IMR-90 (cell line): ENCODE measurements at regions not wholly inside any gene's neighbourhood (a gene's known extent, or its start where the extent isn't known, plus 50 kb on each side); places are given as distances from the start of the nearest gene placed in this dataset.

Source experiments
- ATAC-seq: fragments of 200-7000 bp; cut with Tn5 transposase; 2 replicates; pipeline ENCODE4 v1.9.1; 2020; ENCODE audit warnings: low read depth, mild to moderate bottlenecking, moderate library complexity
- BruUV-seq: library from RNA; stranded (reverse); fragments of 400-500 nt; replicated peaks from 2 replicates; lab custom pipeline; 2021; lab: Mats Ljungman, UMichigan
- CTCF ChIA-PET: fragments of 300-600 bp; formaldehyde crosslinking; extraction: SDS; loops from one replicate; lab custom pipeline; 2021; ENCODE audit warnings: antibody characterized with exemption; lab: Yijun Ruan, JAX
- POLR2A ChIA-PET: fragments of 300-600 bp; sonication (Branson Sonifier 250); formaldehyde crosslinking; loops from one replicate; lab custom pipeline; 2022; ENCODE audit warnings: antibody characterized with exemption; ENCODE audit not compliant: unreplicated experiment; lab: Charles Lee
- DNase-seq: peaks from one replicate; pipeline ENCODE4 v3.0.0; 2013
- H2AFZ ChIP-seq: replicated peaks from 2 replicates; pipeline ENCODE3; 2013; ENCODE audit warnings: low read length, mild to moderate bottlenecking; ENCODE audit not compliant: poor library complexity
- H2AK5ac ChIP-seq: 2 replicates; pipeline ENCODE4 v1.6.1; 2013; ENCODE audit warnings: low read depth, low read length, inconsistent platforms
- H2AK9ac ChIP-seq: replicated peaks from 2 replicates; pipeline ENCODE3; 2013; ENCODE audit warnings: mild to moderate bottlenecking, low read depth, low read length, moderate library complexity; ENCODE audit not compliant: poor library complexity
- H2BK120ac ChIP-seq: 2 replicates; pipeline ENCODE4 v1.6.1; 2013; ENCODE audit warnings: low read depth, low read length, inconsistent platforms
- H2BK15ac ChIP-seq: 3 replicates; pipeline ENCODE4 v1.6.1; 2013; ENCODE audit warnings: low read depth, low read length, inconsistent platforms
- H2BK20ac ChIP-seq: 2 replicates; pipeline ENCODE4 v1.6.1; 2013; ENCODE audit warnings: low read depth, mild to moderate bottlenecking, inconsistent platforms, low read length, moderate library complexity
- H2BK5ac ChIP-seq: 2 replicates; pipeline ENCODE4 v1.6.1; 2013; ENCODE audit warnings: mild to moderate bottlenecking, low read depth, low read length, inconsistent platforms; ENCODE audit not compliant: poor library complexity, severe bottlenecking
- H3K14ac ChIP-seq: replicated peaks from 2 replicates; pipeline ENCODE4 v1.6.1; 2013; ENCODE audit warnings: low read depth, low read length, inconsistent platforms
- H3K18ac ChIP-seq: 2 replicates; pipeline ENCODE4 v1.6.1; 2013; ENCODE audit warnings: low read depth, low read length, control low read depth
- H3K23ac ChIP-seq: 2 replicates; pipeline ENCODE4 v1.6.1; 2013; ENCODE audit warnings: low read depth, low read length, inconsistent platforms
- H3K27ac ChIP-seq: 2 replicates; pipeline ENCODE4 v1.5.1; 2013; ENCODE audit warnings: mild to moderate bottlenecking, control low read depth, low read length; ENCODE audit not compliant: insufficient read depth
- H3K27me3 ChIP-seq: 2 replicates; pipeline ENCODE4 v1.6.1; 2013; ENCODE audit warnings: low read length; ENCODE audit not compliant: control insufficient read depth, insufficient read depth
- H3K36me3 ChIP-seq: 2 replicates; pipeline ENCODE4 v1.6.1; 2013; ENCODE audit warnings: low read length, mixed read lengths; ENCODE audit not compliant: control insufficient read depth, insufficient read depth
- H3K4ac ChIP-seq: 2 replicates; pipeline ENCODE4 v1.6.1; 2013; ENCODE audit warnings: low read depth, low read length, inconsistent platforms
- H3K4me1 ChIP-seq: 2 replicates; pipeline ENCODE4 v1.6.1; 2013; ENCODE audit warnings: low read length, mixed read lengths; ENCODE audit not compliant: control insufficient read depth, insufficient read depth
- H3K4me2 ChIP-seq: 2 replicates; pipeline ENCODE4 v1.6.1; 2013; ENCODE audit warnings: low read depth, mild to moderate bottlenecking, control low read depth, low read length, moderate library complexity
- H3K4me3 ChIP-seq: 2 replicates; pipeline ENCODE4 v1.5.1; 2013; ENCODE audit warnings: low read depth, mild to moderate bottlenecking, control low read depth, low read length, moderate library complexity; ENCODE audit not compliant: insufficient read depth
- H3K56ac ChIP-seq: 2 replicates; pipeline ENCODE4 v1.6.1; 2013; ENCODE audit warnings: low read length, inconsistent platforms; ENCODE audit not compliant: insufficient read depth; ENCODE audit errors: extremely low read depth
- H3K79me1 ChIP-seq, 2 experiments: 2 replicates each; pipeline ENCODE4 v1.6.1; 2013; ENCODE audit warnings: low read length in 2 of 2, inconsistent platforms in 1 of 2, low read depth in 1 of 2
- H3K9ac ChIP-seq: 2 replicates; pipeline ENCODE4 v1.6.1; 2013; ENCODE audit warnings: low read depth, low read length, control low read depth
- H3K9me1 ChIP-seq: 2 replicates; pipeline ENCODE4 v1.6.1; 2013; ENCODE audit warnings: low read length, inconsistent platforms; ENCODE audit not compliant: insufficient read depth
- H3K9me3 ChIP-seq: 2 replicates; pipeline ENCODE4 v1.6.1; 2013; ENCODE audit warnings: low read length; ENCODE audit not compliant: control insufficient read depth, insufficient read depth
- H4K20me1 ChIP-seq: 2 replicates; pipeline ENCODE4 v1.6.1; 2013; ENCODE audit warnings: low read length, inconsistent platforms; ENCODE audit not compliant: insufficient read depth
- H4K5ac ChIP-seq: 2 replicates; pipeline ENCODE4 v1.6.1; 2013; ENCODE audit warnings: mild to moderate bottlenecking, low read depth, low read length, control low read depth
- H4K8ac ChIP-seq, 2 experiments: 2 replicates each; pipeline ENCODE4 v1.6.1; 2013; ENCODE audit warnings: low read depth in 2 of 2, low read length in 2 of 2, control low read depth in 1 of 2, inconsistent platforms in 1 of 2
- H4K91ac ChIP-seq: 2 replicates; pipeline ENCODE4 v1.6.1; 2013; ENCODE audit warnings: low read depth, low read length, inconsistent platforms; ENCODE audit not compliant: insufficient read depth
- BHLHE40 ChIP-seq: fragments of 150-350 bp; IDR thresholded peaks from 2 replicates; pipeline ENCODE4 v1.6.1; 2016; ENCODE audit warnings: mild to moderate bottlenecking, low read depth, low read length
- CEBPB ChIP-seq: IDR thresholded peaks from 2 replicates; pipeline ENCODE4 v1.6.1; 2012; ENCODE audit warnings: low read depth, low read length, improper control_type of control experiment
- CTCF ChIP-seq: conservative IDR thresholded peaks from 2 replicates; pipeline ENCODE4 v1.5.1; 2012; ENCODE audit warnings: mild to moderate bottlenecking, low read depth, low read length, improper control_type of control experiment
- FOS ChIP-seq: fragments of 150-350 bp; IDR thresholded peaks from 2 replicates; pipeline ENCODE4 v1.6.1; 2016; ENCODE audit warnings: low read depth, low read length
- MAFK ChIP-seq: IDR thresholded peaks from 2 replicates; pipeline ENCODE4 v1.6.1; 2012; ENCODE audit warnings: low read depth, low read length, improper control_type of control experiment
- MXI1 ChIP-seq: IDR thresholded peaks from 2 replicates; pipeline ENCODE4 v1.6.1; 2012; ENCODE audit warnings: low read depth, mild to moderate bottlenecking, low read length, moderate library complexity, borderline replicate concordance
- NFE2L2 ChIP-seq: fragments of 150-350 bp; IDR thresholded peaks from 2 replicates; pipeline ENCODE4 v1.6.1; 2016; ENCODE audit warnings: low read depth, mild to moderate bottlenecking, low read length
- POLR2A ChIP-seq: IDR thresholded peaks from 2 replicates; pipeline ENCODE4 v1.6.1; 2012; ENCODE audit warnings: mild to moderate bottlenecking, low read depth, low read length
- RCOR1 ChIP-seq: IDR thresholded peaks from 2 replicates; pipeline ENCODE4 v1.6.1; 2012; ENCODE audit warnings: mild to moderate bottlenecking, low read length, improper control_type of control experiment; ENCODE audit not compliant: insufficient replicate concordance
- RFX5 ChIP-seq: IDR thresholded peaks from 2 replicates; pipeline ENCODE4 v1.8.0; 2012; ENCODE audit warnings: low read depth, mild to moderate bottlenecking, low read length, moderate library complexity
- WGBS, 2 experiments: methylation state at CpG; one replicate each; pipeline versions ENCODE4 v1.1.5 to v1.1.7; 2013; ENCODE audit warnings: missing lambda C conversion rate in 2 of 2; ENCODE audit not compliant: insufficient read length in 1 of 2; ENCODE audit errors: extremely low coverage in 2 of 2; 5-methylcytosine and 5-hydroxymethylcytosine counted together
- dilution Hi-C: fragments of 300-500 bp; cut with HindIII; formaldehyde crosslinking; loops from one replicate; pipeline ENCODE4 v1.14.3; 2018; ENCODE audit warnings: low sequenced_read_pairs; ENCODE audit not compliant: unreplicated experiment
- in situ Hi-C: fragments of 300-500 bp; cut with MboI; formaldehyde crosslinking; loops from 3 replicates; pipeline ENCODE4 v1.14.3; 2019; ENCODE audit warnings: low sequenced_read_pairs, inconsistent platforms, mixed read lengths
- intact Hi-C: fragments of 100-400 bp; cut with micrococcal nuclease; formaldehyde crosslinking; loops from 2 replicates; pipeline ENCODE4 v1.10.0; 2022

GRCh38 chr9:106623558-106623957 is 239.4 kb upstream of the ZNF462 start:
- intact Hi-C loops (no loop called here), in situ Hi-C loops (no loop called here), dilution Hi-C loops (no loop called here)
- no peaks in the 10 kb centered on the region for H3K4me1 ChIP-seq
- no peak overlapping the region for H3K14ac ChIP-seq
- H3K79me1 ChIP-seq: no peaks in the 10 kb centered on the region
- H3K18ac ChIP-seq: no peak overlapping the region
- H3K9me1 ChIP-seq: no peaks in the 10 kb centered on the region
- no peak overlapping the region for H2BK5ac ChIP-seq
- POLR2A ChIA-PET: no interaction called here
- no peak overlapping the region for H3K4ac ChIP-seq
- no peak overlapping the region for H2AK9ac ChIP-seq
- DNase-seq: no peak
- TF ChIP-seq FOS (no peak), MXI1 (no peak), POLR2A (no peak), BHLHE40 (no peak), NFE2L2 (no peak), CTCF (no peak), MAFK (no peak), RCOR1 (no peak), CEBPB (no peak), RFX5 (no peak)
- no peaks in the 10 kb centered on the region for H3K27me3 ChIP-seq
- H2AFZ ChIP-seq: no peak overlapping the region
- no CpG with 5 or more reads among the region's 5 CpGs for WGBS, 2 experiments
- H3K27ac ChIP-seq: no peak overlapping the region
- no peak overlapping the region for H3K4me3 ChIP-seq
- H4K20me1 ChIP-seq: no peaks in the 10 kb centered on the region
- no peak overlapping the region for H2AK5ac ChIP-seq
- H4K8ac ChIP-seq: no peak overlapping the region
- no peak overlapping the region for H3K56ac ChIP-seq
- H3K4me2 ChIP-seq: no peak overlapping the region
- ATAC-seq: no peak
- H3K9ac ChIP-seq: no peak overlapping the region
- CTCF ChIA-PET: interaction anchor here (0.7 kb wide), 1 partner anchor 685 kb away, joined by 3 read pairs; no protein-coding TSS in a partner anchor
- no peak overlapping the region for H2BK15ac ChIP-seq
- H3K23ac ChIP-seq: no peak overlapping the region
- H3K36me3 ChIP-seq: no peaks in the 10 kb centered on the region
- BruUV-seq: no TSS peak
- H4K5ac ChIP-seq: no peak overlapping the region
- no peaks in the 10 kb centered on the region; the same call in 1 of the 2 replicates for H3K9me3 ChIP-seq
- H2BK20ac ChIP-seq: no peak overlapping the region
- H4K91ac ChIP-seq: no peak overlapping the region
- H2BK120ac ChIP-seq: no peak overlapping the region
